Gastrocnemius medialis (tissue), 4 donors: ENCODE measurements at regions not wholly inside any gene's neighbourhood (a gene's known extent, or its start where the extent isn't known, plus 50 kb on each side); places are given as distances from the start of the nearest gene placed in this dataset.
A peak's percentile ranks its signal among the peaks of the same experiment; 100 is the strongest.

Source experiments
- ATAC-seq, 2 donors: fragments of 150-250 bp; one replicate each; pipeline ENCODE4 v1.9.1; 2016
- DNase-seq, 2 donors: peaks; one replicate each; pipeline ENCODE4 v3.0.0-alpha.2; 2019
- H3K27ac ChIP-seq, 4 donors: fragments of 200-600 bp; sonication (generic); 1 replicate in 1 of 4; 2 replicates in 3 of 4; pipeline ENCODE4 v1.5.1; 2016 to 2018; ENCODE audit warnings: mild to moderate bottlenecking in 2 of 4, moderate library complexity in 1 of 4
- H3K27me3 ChIP-seq, 3 donors: fragments of 200-600 bp; sonication (generic) in 2 of 3; 1 replicate in 1 of 3; 2 replicates in 2 of 3; pipeline versions ENCODE4 v1.5.1 to v1.6.0; 2016 to 2019; ENCODE audit warnings: mild to moderate bottlenecking in 1 of 3, moderate library complexity in 1 of 3
- H3K36me3 ChIP-seq, 2 donors: fragments of 200-600 bp; sonication (generic) in 1 of 2; one replicate each; pipeline ENCODE4 v1.5.1; 2017 to 2018
- H3K4me1 ChIP-seq, 2 donors: fragments of 200-600 bp; sonication (generic) in 1 of 2; one replicate each; pipeline ENCODE4 v1.5.1; 2016 to 2017; ENCODE audit warnings: mild to moderate bottlenecking in 2 of 2
- H3K4me3 ChIP-seq, 4 donors: fragments of 200-600 bp; sonication (generic) in 3 of 4; 1 replicate in 1 of 4; 2 replicates in 3 of 4; pipeline ENCODE4 v1.5.1; 2016 to 2019; ENCODE audit warnings: mild to moderate bottlenecking in 2 of 4
- H3K9me3 ChIP-seq, 3 donors: fragments of 200-600 bp; sonication (generic) in 2 of 3; 1 replicate in 1 of 3; 2 replicates in 2 of 3; pipeline ENCODE4 v1.5.1; 2016 to 2019
- POLR2A ChIP-seq, 2 donors: fragments of 450-650 bp; IDR thresholded peaks; one replicate each; pipeline ENCODE4 v1.6.1; 2017; ENCODE audit warnings: antibody characterized with exemption in 2 of 2, mild to moderate bottlenecking in 2 of 2, moderate library complexity in 2 of 2
- in situ Hi-C, 4 donors: fragments of 200-750 bp; cut with MboI; loops; one replicate each; pipeline versions ENCODE4 v1.15.0 to v1.8.0; 2017; ENCODE audit warnings: low sequenced_read_pairs in 4 of 4
- intact Hi-C: fragments of 100-400 bp; cut with DNase I; formaldehyde crosslinking; loops from one replicate; pipeline ENCODE4 v1.15.1; 2023; ENCODE audit warnings: low total_unique reads
- TF ChIP-seq, protein P1 (sequence below), 5 experiments: fragments of 450-650 bp in 3 of 5; fragments of 200-600 bp in 2 of 5; sonication (generic) in 2 of 5; IDR thresholded peaks in 4 of 5; conservative IDR thresholded peaks in 1 of 5; 1 replicate in 4 of 5; 2 replicates in 1 of 5; pipeline ENCODE4 v1.5.1; 2016 to 2019; ENCODE audit warnings: antibody characterized with exemption in 5 of 5, mild to moderate bottlenecking in 3 of 5, moderate library complexity in 3 of 5

GRCh38 chr4:137661693-137662092 lies 129.4 kb upstream of the PCDH18 start:
- TF ChIP-seq, protein P1, sequence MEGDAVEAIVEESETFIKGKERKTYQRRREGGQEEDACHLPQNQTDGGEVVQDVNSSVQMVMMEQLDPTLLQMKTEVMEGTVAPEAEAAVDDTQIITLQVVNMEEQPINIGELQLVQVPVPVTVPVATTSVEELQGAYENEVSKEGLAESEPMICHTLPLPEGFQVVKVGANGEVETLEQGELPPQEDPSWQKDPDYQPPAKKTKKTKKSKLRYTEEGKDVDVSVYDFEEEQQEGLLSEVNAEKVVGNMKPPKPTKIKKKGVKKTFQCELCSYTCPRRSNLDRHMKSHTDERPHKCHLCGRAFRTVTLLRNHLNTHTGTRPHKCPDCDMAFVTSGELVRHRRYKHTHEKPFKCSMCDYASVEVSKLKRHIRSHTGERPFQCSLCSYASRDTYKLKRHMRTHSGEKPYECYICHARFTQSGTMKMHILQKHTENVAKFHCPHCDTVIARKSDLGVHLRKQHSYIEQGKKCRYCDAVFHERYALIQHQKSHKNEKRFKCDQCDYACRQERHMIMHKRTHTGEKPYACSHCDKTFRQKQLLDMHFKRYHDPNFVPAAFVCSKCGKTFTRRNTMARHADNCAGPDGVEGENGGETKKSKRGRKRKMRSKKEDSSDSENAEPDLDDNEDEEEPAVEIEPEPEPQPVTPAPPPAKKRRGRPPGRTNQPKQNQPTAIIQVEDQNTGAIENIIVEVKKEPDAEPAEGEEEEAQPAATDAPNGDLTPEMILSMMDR (IDR thresholded peaks at IDR 0.05 in 4 of 5, conservative IDR thresholded peaks at IDR 0.05 in 1 of 5): no peak
- no peak for TF ChIP-seq POLR2A (IDR thresholded peaks at IDR 0.05)
- intact Hi-C loops: no loop called here
- ATAC-seq: no peak

DNA sequence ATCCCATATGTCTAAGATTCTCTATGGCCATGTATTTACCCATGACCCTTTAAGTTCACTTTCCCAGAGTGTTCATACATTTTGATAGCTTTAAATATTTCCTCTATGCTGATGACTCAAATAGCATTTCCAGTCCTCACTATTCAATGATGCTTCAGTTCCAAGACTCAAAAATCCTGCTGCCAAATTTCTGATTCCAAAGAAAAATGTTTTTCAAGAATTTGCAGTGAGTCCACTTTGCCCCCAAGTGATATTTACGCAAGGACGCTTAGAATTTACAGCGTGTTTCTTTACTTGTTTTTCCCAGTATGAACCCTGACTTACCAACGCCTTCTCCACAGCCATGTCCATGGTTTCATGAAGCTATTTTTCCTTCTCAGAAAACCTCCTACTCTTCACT lies 127.9 kb upstream of the PCDH18 start:
- no peaks in the 10 kb centered on the region for H3K4me1 ChIP-seq
- DNase-seq (no peak), ATAC-seq (no peak)
- no peaks in the 10 kb centered on the region for H3K36me3 ChIP-seq
- H3K9me3 ChIP-seq: no peaks in the 10 kb centered on the region
- intact Hi-C loops (no loop called here), in situ Hi-C loops (no loop called here)
- H3K27ac ChIP-seq: peak overlapping the region in 1 of 4 donors; percentile 32
- H3K4me3 ChIP-seq: no peak overlapping the region
- TF ChIP-seq, protein P1 (IDR thresholded peaks at IDR 0.05 in 4 of 5, conservative IDR thresholded peaks at IDR 0.05 in 1 of 5): no peak
- TF ChIP-seq POLR2A (IDR thresholded peaks at IDR 0.05): no peak
- no peaks in the 10 kb centered on the region for H3K27me3 ChIP-seq

More at GRCh38 chr4:137661693-137662092, 129.4 kb upstream of the PCDH18 start:
- Histone ChIP-seq H3K4me1 (no peaks in the 10 kb centered on the region), H3K4me3 (no peak overlapping the region), H3K9me3 (no peaks in the 10 kb centered on the region), H3K36me3 (no peaks in the 10 kb centered on the region), H3K27me3 (no peaks in the 10 kb centered on the region), H3K27ac (no peak overlapping the region)
- in situ Hi-C loops: no loop called here
- DNase-seq: no peak

DNA sequence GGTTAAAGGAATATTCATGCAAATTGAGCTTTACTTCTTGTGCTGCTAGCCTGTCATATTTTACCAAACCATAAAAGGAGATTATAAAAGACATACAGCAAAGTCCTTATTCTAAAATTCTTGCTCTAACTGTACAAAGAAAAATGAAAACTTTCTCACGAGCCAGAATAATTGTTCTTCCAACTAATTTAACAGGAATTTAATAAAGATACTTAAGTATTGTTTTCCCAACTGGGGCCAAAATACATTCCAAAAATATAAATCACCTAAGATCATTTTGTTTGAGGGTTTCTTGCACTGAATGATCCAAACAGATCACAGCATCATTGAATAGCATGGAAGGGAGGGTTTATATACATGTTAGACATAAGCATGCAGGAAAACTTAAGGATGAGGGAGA lies 127.1 kb upstream of the PCDH18 start:
- TF ChIP-seq, protein P1 (IDR thresholded peaks at IDR 0.05 in 4 of 5, conservative IDR thresholded peaks at IDR 0.05 in 1 of 5): no peak
- no peak for TF ChIP-seq POLR2A (IDR thresholded peaks at IDR 0.05)
- H3K27me3 ChIP-seq: no peaks in the 10 kb centered on the region
- in situ Hi-C loops (no loop called here), intact Hi-C loops (no loop called here)
- no peaks in the 10 kb centered on the region for H3K9me3 ChIP-seq
- DNase-seq: no peak
- H3K4me1 ChIP-seq: no peaks in the 10 kb centered on the region
- H3K36me3 ChIP-seq: no peaks in the 10 kb centered on the region
- H3K27ac ChIP-seq: no peak overlapping the region
- no peak overlapping the region for H3K4me3 ChIP-seq
- no peak for ATAC-seq

- in situ Hi-C loops: no loop called here
- no peaks in the 10 kb centered on the region for H3K27me3 ChIP-seq
- no peaks in the 10 kb centered on the region for H3K9me3 ChIP-seq
- no peaks in the 10 kb centered on the region for H3K36me3 ChIP-seq
- TF ChIP-seq POLR2A (IDR thresholded peaks at IDR 0.05): no peak
- TF ChIP-seq, protein P1 (IDR thresholded peaks at IDR 0.05 in 4 of 5, conservative IDR thresholded peaks at IDR 0.05 in 1 of 5): no peak
- DNase-seq (no peak), ATAC-seq (no peak)
- intact Hi-C loops: no loop called here
- no peaks in the 10 kb centered on the region for H3K4me1 ChIP-seq
- no peak overlapping the region for H3K27ac ChIP-seq
- no peak overlapping the region for H3K4me3 ChIP-seq
Measured at GRCh38 chr4:137656661-137657060, 124.4 kb upstream of the PCDH18 start.

GRCh38 chr4:137655302-137655701 lies 123.0 kb upstream of the PCDH18 start:
- in situ Hi-C loops: no loop called here

More at GRCh38 chr4:137655302-137655701, 123.0 kb upstream of the PCDH18 start:
- Histone ChIP-seq H3K36me3 (no peaks in the 10 kb centered on the region), H3K4me1 (no peaks in the 10 kb centered on the region), H3K27ac (no peak overlapping the region), H3K4me3 (no peak overlapping the region), H3K9me3 (no peaks in the 10 kb centered on the region), H3K27me3 (no peaks in the 10 kb centered on the region)
- TF ChIP-seq, protein P1 (IDR thresholded peaks at IDR 0.05 in 4 of 5, conservative IDR thresholded peaks at IDR 0.05 in 1 of 5): no peak
- TF ChIP-seq POLR2A (IDR thresholded peaks at IDR 0.05): no peak
- intact Hi-C loops: loop anchor here (2.0 kb wide), 1 partner anchor 65 kb away; no protein-coding TSS in a partner anchor
- ATAC-seq (no peak), DNase-seq (no peak)
